ENCODE measurements at regions not wholly inside any gene's neighbourhood (a gene's known extent, or its start where the extent isn't known, plus 50 kb on each side); places are given as distances from the start of the nearest gene placed in this dataset.

DNA sequence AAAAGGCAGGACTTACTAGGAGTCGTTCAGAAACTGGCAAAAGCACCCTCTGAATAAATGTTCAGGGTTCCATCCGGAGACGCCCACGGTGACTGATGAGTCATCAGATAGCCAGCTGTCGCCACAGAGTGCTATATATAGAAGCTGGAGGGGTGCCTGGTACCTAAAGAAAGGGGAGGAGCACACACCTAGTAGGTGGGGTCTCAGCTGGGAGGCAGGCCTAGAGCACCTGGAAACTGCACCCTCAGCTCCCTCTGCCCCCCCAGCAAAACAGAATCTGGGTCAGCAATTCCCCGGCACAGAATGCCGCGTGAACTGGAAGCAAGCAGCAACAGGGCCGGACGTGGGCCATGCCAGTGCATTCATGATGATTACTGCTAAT, 242.0 kb downstream of the BCOR start:
- Histone ChIP-seq H4K8ac (replicated peaks; ENCODE audit: insufficient read length, low read depth, low read length) (no peak overlapping the region), H3K4ac (ENCODE audit: low read depth, low read length) (no peak overlapping the region), H2BK120ac (ENCODE audit: low read depth, low read length, poor library complexity, severe bottlenecking) (no peak overlapping the region), H4K91ac (ENCODE audit: insufficient read length, low read depth, low read length) (no peak overlapping the region), H4K5ac (ENCODE audit: insufficient read length, low read depth, low read length) (no peak overlapping the region), H4K20me1 (ENCODE audit: control insufficient read depth, insufficient read depth, insufficient read length) (no peaks in the 10 kb centered on the region), H3K79me1 (ENCODE audit: insufficient read depth, low read depth, low read length, poor library complexity, severe bottlenecking) (no peaks in the 10 kb centered on the region), H3K4me1 (ENCODE audit: insufficient read depth, low read length) (peaks cover 20% of the 10 kb centered on the region; the same call in 1 of the 2 replicates), H3K18ac (ENCODE audit: insufficient read length, low read depth, low read length) (no peak overlapping the region), H2BK20ac (ENCODE audit: low read depth, low read length, poor library complexity, severe bottlenecking) (no peak overlapping the region), H2AK5ac (ENCODE audit: insufficient read length, low read length) (no peak overlapping the region), H2BK12ac (ENCODE audit: insufficient read length, low read depth, low read length) (no peak overlapping the region), H3K9me3 (ENCODE audit: control insufficient read depth, low read depth, low read length) (no peaks in the 10 kb centered on the region), H2BK5ac (ENCODE audit: insufficient read length, low read length) (no peak overlapping the region), H2AFZ (ENCODE audit: low read length) (no peak overlapping the region), H2BK15ac (ENCODE audit: low read depth, low read length) (no peak overlapping the region), H3T11ph (ENCODE audit: low read length) (no peak overlapping the region), H3K23me2 (ENCODE audit: insufficient read length, low read depth, low read length, poor library complexity, severe bottlenecking) (no peaks in the 10 kb centered on the region), H3K79me2 (ENCODE audit: insufficient read depth, low read length) (no peaks in the 10 kb centered on the region), H3K4me2 (ENCODE audit: insufficient read depth, insufficient read length, low read length) (no peak overlapping the region), H3K23ac (ENCODE audit: insufficient read length, low read depth, low read length) (no peak overlapping the region), H3K9ac (ENCODE audit: extremely low read depth, insufficient read length, low read length) (no peak overlapping the region), H3K27me3 (ENCODE audit: insufficient read depth, low read length) (no peaks in the 10 kb centered on the region), H3K27ac (ENCODE audit: insufficient read length, low read depth, low read length) (no peak overlapping the region), H3K56ac (ENCODE audit: insufficient read length, low read depth, low read length) (no peak overlapping the region), H3K14ac (ENCODE audit: insufficient read depth, low read length) (peak overlapping the region; percentile 39; the same call in 1 of the 2 replicates)
- H3K4me1 Mint-ChIP-seq: peaks cover 54 to 65% of the 10 kb centered on the region in 2 experiments
- H3K27ac Mint-ChIP-seq: no peak overlapping the region; a peak in 1 of 7 replicates
- WGBS (ENCODE audit: extremely low coverage, insufficient read length, low lambda C conversion rate): no CpG with 5 or more reads among the region's 10 CpGs
- peak; percentile 76 for DNase-seq
- H3K36me3 Mint-ChIP-seq (ENCODE audit: insufficient read depth in 1 of 3, low read depth in 3 of 3): peaks cover 0 to 5% (median 0%) of the 10 kb centered on the region in 3 experiments; a peak in 2 of 7 replicates
- H3K9me3 Mint-ChIP-seq: peaks cover 60 to 62% of the 10 kb centered on the region in 2 experiments
- H3K4me3 Mint-ChIP-seq: peak overlapping the region; percentile 23 to 25; a peak in 2 of 5 replicates
- TF ChIP-seq, protein P1, sequence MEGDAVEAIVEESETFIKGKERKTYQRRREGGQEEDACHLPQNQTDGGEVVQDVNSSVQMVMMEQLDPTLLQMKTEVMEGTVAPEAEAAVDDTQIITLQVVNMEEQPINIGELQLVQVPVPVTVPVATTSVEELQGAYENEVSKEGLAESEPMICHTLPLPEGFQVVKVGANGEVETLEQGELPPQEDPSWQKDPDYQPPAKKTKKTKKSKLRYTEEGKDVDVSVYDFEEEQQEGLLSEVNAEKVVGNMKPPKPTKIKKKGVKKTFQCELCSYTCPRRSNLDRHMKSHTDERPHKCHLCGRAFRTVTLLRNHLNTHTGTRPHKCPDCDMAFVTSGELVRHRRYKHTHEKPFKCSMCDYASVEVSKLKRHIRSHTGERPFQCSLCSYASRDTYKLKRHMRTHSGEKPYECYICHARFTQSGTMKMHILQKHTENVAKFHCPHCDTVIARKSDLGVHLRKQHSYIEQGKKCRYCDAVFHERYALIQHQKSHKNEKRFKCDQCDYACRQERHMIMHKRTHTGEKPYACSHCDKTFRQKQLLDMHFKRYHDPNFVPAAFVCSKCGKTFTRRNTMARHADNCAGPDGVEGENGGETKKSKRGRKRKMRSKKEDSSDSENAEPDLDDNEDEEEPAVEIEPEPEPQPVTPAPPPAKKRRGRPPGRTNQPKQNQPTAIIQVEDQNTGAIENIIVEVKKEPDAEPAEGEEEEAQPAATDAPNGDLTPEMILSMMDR (conservative IDR thresholded peaks at IDR 0.05): no peak
- no peaks in the 10 kb centered on the region; the same call in 1 of the 2 replicates for H3K27me3 Mint-ChIP-seq (ENCODE audit: low read depth)

Data from H9 (cell line).